HG03442 (cell line): ENCODE measurements at regions not wholly inside any gene's neighbourhood (a gene's known extent, or its start where the extent isn't known, plus 50 kb on each side); places are given as distances from the start of the nearest gene placed in this dataset.
A peak's percentile ranks its signal among the peaks of the same experiment; 100 is the strongest.
"Not testable (repeated sequence)": the region's sequence is repeated elsewhere in the genome, so short reads cannot be mapped to it uniquely, and the experiment has no call there.

Experiments used
- ATAC-seq: cut with Tn5 transposase; IDR thresholded peaks from one replicate; pipeline ENCODE4 v1.9.1; 2021; ENCODE audit warnings: mild to moderate bottlenecking, moderate library complexity; ENCODE audit not compliant: unreplicated experiment

GRCh38 chr22:35138521-35138920 is 72.6 kb downstream of the ISX start:
- ATAC-seq, result no peak

GRCh38 chr22:35140879-35141745 is 75.2 kb downstream of the ISX start:
- ATAC-seq, result no peak

GRCh38 chr22:35148381-35148780 is 82.4 kb downstream of the ISX start:
- no peak for ATAC-seq

GRCh38 chr22:35148866-35149548 is 83.0 kb downstream of the ISX start:
- no peak for ATAC-seq

- peak; percentile 39 for ATAC-seq
Observed at GRCh38 chr22:35150183-35151107, 84.5 kb downstream of the ISX start.

GRCh38 chr22:35152316-35152715 is 86.4 kb downstream of the ISX start:
- no peak for ATAC-seq

- ATAC-seq, result no peak
Observed at GRCh38 chr22:35154937-35155387, 89.0 kb downstream of the ISX start.

- no peak for ATAC-seq
Observed at GRCh38 chr22:35155403-35156025, 89.6 kb downstream of the ISX start.

GRCh38 chr22:35156945-35157344 is 91.0 kb downstream of the ISX start:
- no peak for ATAC-seq

- ATAC-seq, result no peak
Observed at GRCh38 chr22:35158336-35158735, 92.4 kb downstream of the ISX start.

- no peak for ATAC-seq
Observed at GRCh38 chr22:35159343-35159742, 93.4 kb downstream of the ISX start.

- ATAC-seq, result no peak
Observed at GRCh38 chr22:35160268-35160667, 94.3 kb downstream of the ISX start.

- ATAC-seq, result not testable (repeated sequence)
Observed at GRCh38 chr22:35165896-35166295, 91.4 kb upstream of the HMGXB4 start.

- no peak for ATAC-seq
Observed at GRCh38 chr22:35170716-35171697, 86.3 kb upstream of the HMGXB4 start.

GRCh38 chr22:35172442-35172841 is 84.9 kb upstream of the HMGXB4 start:
- no peak for ATAC-seq

GRCh38 chr22:35173655-35174054 is 83.6 kb upstream of the HMGXB4 start:
- no peak for ATAC-seq

GRCh38 chr22:35174401-35175038 is 82.8 kb upstream of the HMGXB4 start:
- ATAC-seq, result no peak

- no peak for ATAC-seq
Observed at GRCh38 chr22:35175392-35175791, 81.9 kb upstream of the HMGXB4 start.

GRCh38 chr22:35177811-35178210 is 79.5 kb upstream of the HMGXB4 start:
- no peak for ATAC-seq
